Activated CD8-positive, alpha-beta T cell treated with anti-CD3 and anti-CD28 coated beads for 36 hours (primary cell): ENCODE measurements at regions not wholly inside any gene's neighbourhood (a gene's known extent, or its start where the extent isn't known, plus 50 kb on each side); places are given as distances from the start of the nearest gene placed in this dataset.

Experiments used
- ATAC-seq: fragments of 200-7000 bp; cut with Tn5 transposase; one replicate; pipeline ENCODE4 v1.10.0; 2021; ENCODE audit warnings: mild to moderate bottlenecking, moderate library complexity
- CTCF ChIA-PET: fragments of 350-600 bp; sonication (Branson Sonifier 250); formaldehyde crosslinking; loops from one replicate; lab custom pipeline; 2021; ENCODE audit warnings: antibody characterized with exemption; lab: Charles Lee
- POLR2A ChIA-PET: fragments of 350-600 bp; sonication (Branson Sonifier 250); formaldehyde crosslinking; loops from one replicate; lab custom pipeline; 2021; ENCODE audit warnings: antibody characterized with exemption; lab: Charles Lee
- DNase-seq: peaks from one replicate; pipeline ENCODE4 v3.0.0-alpha.2; 2020
- H3K27ac Mint-ChIP-seq: one replicate; pipeline ENCODE4 v1.8.0; 2021; ENCODE audit warnings: mild to moderate bottlenecking, mixed read lengths
- H3K27me3 Mint-ChIP-seq: one replicate; pipeline ENCODE4 v1.8.0; 2021; ENCODE audit warnings: mixed read lengths
- H3K36me3 Mint-ChIP-seq: one replicate; pipeline ENCODE4 v1.8.0; 2021; ENCODE audit warnings: low read depth, mixed read lengths
- H3K4me1 Mint-ChIP-seq: one replicate; pipeline ENCODE4 v1.8.0; 2021; ENCODE audit warnings: low read depth, mixed read lengths
- H3K4me3 Mint-ChIP-seq: one replicate; pipeline ENCODE4 v1.8.0; 2021; ENCODE audit warnings: mild to moderate bottlenecking, moderate library complexity, mixed read lengths
- H3K9me3 Mint-ChIP-seq: one replicate; pipeline ENCODE4 v1.8.0; 2021; ENCODE audit warnings: mixed read lengths
- intact Hi-C: fragments of 100-400 bp; cut with micrococcal nuclease; formaldehyde crosslinking; loops from one replicate; pipeline ENCODE4 v1.10.0; 2022
- TF ChIP-seq, protein P1 (sequence below): fragments of 200-600 bp; IDR thresholded peaks from one replicate; pipeline ENCODE4 v1.8.0; 2022; ENCODE audit warnings: antibody characterized with exemption, mild to moderate bottlenecking

DNA sequence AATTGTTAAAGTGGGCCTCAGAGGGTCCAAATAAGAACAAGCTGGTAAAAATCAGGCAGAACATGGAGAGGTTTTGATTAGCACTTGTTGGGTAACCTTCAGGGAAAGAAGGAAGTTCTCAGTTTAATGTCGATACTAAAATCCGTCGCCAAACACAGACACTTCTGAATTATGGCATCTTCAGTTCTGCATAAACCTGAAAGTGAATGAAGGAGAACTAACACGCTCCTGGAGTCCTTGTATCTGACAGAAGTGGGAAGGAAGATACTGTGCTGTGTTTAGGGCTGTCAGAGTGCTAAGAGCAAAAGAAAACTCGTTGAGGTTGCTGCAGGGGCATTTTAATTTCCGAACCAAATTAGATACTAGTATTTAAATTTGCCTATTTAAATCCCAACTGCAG lies 106.2 kb downstream of the TMA16 start:
- Mint-ChIP-seq H3K9me3 (no peaks in the 10 kb centered on the region), H3K36me3 (no peaks in the 10 kb centered on the region), H3K27me3 (peaks cover 6% of the 10 kb centered on the region), H3K27ac (no peak overlapping the region), H3K4me1 (no peaks in the 10 kb centered on the region), H3K4me3 (no peak overlapping the region)
- TF ChIP-seq, protein P1, sequence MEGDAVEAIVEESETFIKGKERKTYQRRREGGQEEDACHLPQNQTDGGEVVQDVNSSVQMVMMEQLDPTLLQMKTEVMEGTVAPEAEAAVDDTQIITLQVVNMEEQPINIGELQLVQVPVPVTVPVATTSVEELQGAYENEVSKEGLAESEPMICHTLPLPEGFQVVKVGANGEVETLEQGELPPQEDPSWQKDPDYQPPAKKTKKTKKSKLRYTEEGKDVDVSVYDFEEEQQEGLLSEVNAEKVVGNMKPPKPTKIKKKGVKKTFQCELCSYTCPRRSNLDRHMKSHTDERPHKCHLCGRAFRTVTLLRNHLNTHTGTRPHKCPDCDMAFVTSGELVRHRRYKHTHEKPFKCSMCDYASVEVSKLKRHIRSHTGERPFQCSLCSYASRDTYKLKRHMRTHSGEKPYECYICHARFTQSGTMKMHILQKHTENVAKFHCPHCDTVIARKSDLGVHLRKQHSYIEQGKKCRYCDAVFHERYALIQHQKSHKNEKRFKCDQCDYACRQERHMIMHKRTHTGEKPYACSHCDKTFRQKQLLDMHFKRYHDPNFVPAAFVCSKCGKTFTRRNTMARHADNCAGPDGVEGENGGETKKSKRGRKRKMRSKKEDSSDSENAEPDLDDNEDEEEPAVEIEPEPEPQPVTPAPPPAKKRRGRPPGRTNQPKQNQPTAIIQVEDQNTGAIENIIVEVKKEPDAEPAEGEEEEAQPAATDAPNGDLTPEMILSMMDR, result no peak
- DNase-seq (no peak), ATAC-seq (no peak)
- intact Hi-C loops, result no loop called here
- ChIA-PET CTCF (no interaction called here), POLR2A (interaction anchor here (0.6 kb wide), 1 partner anchor 45 kb away, joined by 5 read pairs; no protein-coding TSS in a partner anchor)

DNA sequence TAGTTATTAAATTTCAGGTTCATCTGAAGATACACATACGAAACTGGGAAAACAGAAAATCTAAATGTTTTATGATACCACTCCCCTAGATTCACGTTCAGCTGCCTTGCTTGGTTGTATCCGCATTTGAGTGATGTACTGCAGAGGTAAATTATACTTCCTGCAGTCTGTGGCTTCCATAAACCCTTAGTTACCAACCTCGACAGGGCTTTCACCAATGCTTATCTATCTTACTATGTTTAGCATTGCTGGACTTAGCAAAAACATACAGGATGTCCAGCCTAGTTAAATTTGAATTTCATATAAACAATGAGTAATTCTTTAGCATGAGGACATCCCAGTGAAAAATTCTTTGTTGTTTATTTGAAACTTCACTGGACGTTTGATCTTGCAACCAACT lies 108.8 kb downstream of the TMA16 start:
- ATAC-seq (no peak), DNase-seq (no peak)
- ChIA-PET POLR2A (no interaction called here), CTCF (no interaction called here)
- intact Hi-C loops, result no loop called here
- Mint-ChIP-seq H3K4me1 (no peaks in the 10 kb centered on the region), H3K27ac (no peak overlapping the region), H3K9me3 (no peaks in the 10 kb centered on the region), H3K36me3 (no peaks in the 10 kb centered on the region), H3K4me3 (no peak overlapping the region), H3K27me3 (peaks cover 9% of the 10 kb centered on the region)
- TF ChIP-seq, protein P1, result no peak

GRCh38 chr4:163606896-163607691 lies 112.6 kb downstream of the TMA16 start:
- CTCF ChIA-PET, result interaction anchor here (1.0 kb wide), 1 partner anchor 52 kb away, joined by 3 read pairs; no protein-coding TSS in a partner anchor
- intact Hi-C loops, result no loop called here
- no peak for ATAC-seq
- TF ChIP-seq, protein P1, result no peak
- no peak for DNase-seq
- H3K36me3 Mint-ChIP-seq, result no peaks in the 10 kb centered on the region
- no peaks in the 10 kb centered on the region for H3K4me1 Mint-ChIP-seq
- no peaks in the 10 kb centered on the region for H3K9me3 Mint-ChIP-seq
- H3K27me3 Mint-ChIP-seq, result peaks cover 8% of the 10 kb centered on the region
- H3K27ac Mint-ChIP-seq, result no peak overlapping the region
- POLR2A ChIA-PET, result no interaction called here
- no peak overlapping the region for H3K4me3 Mint-ChIP-seq

GRCh38 chr4:163609019-163609418 lies 114.5 kb downstream of the TMA16 start:
- H3K27ac Mint-ChIP-seq, result no peak overlapping the region
- POLR2A ChIA-PET, result no interaction called here
- TF ChIP-seq, protein P1, result no peak
- intact Hi-C loops, result no loop called here
- ATAC-seq (no peak), DNase-seq (no peak)
- no peaks in the 10 kb centered on the region for H3K9me3 Mint-ChIP-seq
- H3K36me3 Mint-ChIP-seq, result no peaks in the 10 kb centered on the region
- CTCF ChIA-PET, result no interaction called here
- H3K27me3 Mint-ChIP-seq, result peaks cover 9% of the 10 kb centered on the region
- H3K4me3 Mint-ChIP-seq, result no peak overlapping the region
- no peaks in the 10 kb centered on the region for H3K4me1 Mint-ChIP-seq

GRCh38 chr4:163610648-163611047 lies 116.2 kb downstream of the TMA16 start:
- intact Hi-C loops, result no loop called here
- Mint-ChIP-seq H3K27me3 (peaks cover 10% of the 10 kb centered on the region), H3K4me1 (no peaks in the 10 kb centered on the region)

More at GRCh38 chr4:163610648-163611047, 116.2 kb downstream of the TMA16 start:
- TF ChIP-seq, protein P1, result no peak
- ChIA-PET CTCF (interaction anchor here (1.1 to 1.2 kb wide), 2 partner anchors 56 to 64 kb away, joined by 3 read pairs; no protein-coding TSS in a partner anchor), POLR2A (no interaction called here)
- Mint-ChIP-seq H3K4me3 (no peak overlapping the region), H3K36me3 (no peaks in the 10 kb centered on the region), H3K9me3 (no peaks in the 10 kb centered on the region), H3K27ac (no peak overlapping the region)
- ATAC-seq (no peak), DNase-seq (no peak)
